Common myeloid progenitor, CD34-positive (primary cell): ENCODE measurements at regions not wholly inside any gene's neighbourhood (a gene's known extent, or its start where the extent isn't known, plus 50 kb on each side); places are given as distances from the start of the nearest gene placed in this dataset.

Source experiments
- CTCF ChIA-PET: fragments of 350-600 bp; sonication (Branson Sonifier 250); formaldehyde crosslinking; loops from one replicate; lab custom pipeline; 2021; ENCODE audit warnings: antibody characterized with exemption; lab: Charles Lee
- POLR2A ChIA-PET: fragments of 350-600 bp; sonication (Branson Sonifier 250); formaldehyde crosslinking; loops from one replicate; lab custom pipeline; 2021; ENCODE audit warnings: antibody characterized with exemption; lab: Charles Lee
- DNase-seq, 3 donors: peaks; one replicate each; pipeline versions ENCODE4 v3.0.0 to v3.0.0-alpha.2; 2013
- H3K27ac ChIP-seq, 2 experiments: 1 replicate in 1 of 2; 2 replicates in 1 of 2; pipeline ENCODE4 v1.7.0; 2013; ENCODE audit warnings: inconsistent platforms in 2 of 2, low read length in 2 of 2, mild to moderate bottlenecking in 2 of 2, low read depth in 1 of 2, moderate library complexity in 1 of 2; ENCODE audit not compliant: severe bottlenecking in 2 of 2, insufficient read depth in 1 of 2, poor library complexity in 1 of 2
- H3K27me3 ChIP-seq, 5 experiments: replicated peaks in 2 of 5; 1 replicate in 3 of 5; 2 replicates in 2 of 5; pipeline versions ENCODE4 v1.6.1 to v1.7.0; 2013; ENCODE audit warnings: low read length in 4 of 5, mild to moderate bottlenecking in 2 of 5, moderate library complexity in 2 of 5, inconsistent platforms in 1 of 5; ENCODE audit not compliant: insufficient read depth in 5 of 5, control insufficient read depth in 4 of 5
- H3K36me3 ChIP-seq, 4 experiments: 1 replicate in 2 of 4; 2 replicates in 2 of 4; pipeline versions ENCODE4 v1.6.1 to v1.7.0; 2013; ENCODE audit warnings: low read length in 3 of 4, control low read depth in 1 of 4, mild to moderate bottlenecking in 1 of 4; ENCODE audit not compliant: control insufficient read depth in 4 of 4, insufficient read depth in 4 of 4
- H3K4me1 ChIP-seq, 4 experiments: 1 replicate in 3 of 4; 2 replicates in 1 of 4; pipeline versions ENCODE4 v1.6.1 to v1.7.1; 2013; ENCODE audit warnings: low read length in 3 of 4, mild to moderate bottlenecking in 3 of 4, control low read depth in 1 of 4, inconsistent platforms in 1 of 4, moderate library complexity in 1 of 4; ENCODE audit not compliant: control insufficient read depth in 4 of 4, insufficient read depth in 4 of 4; ENCODE audit errors: control extremely low read depth in 1 of 4
- H3K4me3 ChIP-seq, 7 experiments: 1 replicate in 4 of 7; 2 replicates in 3 of 7; pipeline versions ENCODE4 v1.5.1 to v1.7.0; 2013; ENCODE audit warnings: mild to moderate bottlenecking in 7 of 7, low read length in 6 of 7, moderate library complexity in 6 of 7, inconsistent platforms in 2 of 7, low read depth in 2 of 7, control low read depth in 1 of 7; ENCODE audit not compliant: insufficient read depth in 4 of 7, control insufficient read depth in 1 of 7; ENCODE audit errors: extremely low read depth in 1 of 7
- H3K9me3 ChIP-seq, 5 experiments: 1 replicate in 4 of 5; 2 replicates in 1 of 5; pipeline versions ENCODE4 v1.6.1 to v1.7.1; 2013; ENCODE audit warnings: low read length in 4 of 5, mild to moderate bottlenecking in 2 of 5, inconsistent platforms in 1 of 5, low read depth in 1 of 5, moderate library complexity in 1 of 5; ENCODE audit not compliant: control insufficient read depth in 4 of 5, insufficient read depth in 2 of 5; ENCODE audit errors: control extremely low read depth in 1 of 5
- WGBS: methylation state at CpG from one replicate; pipeline ENCODE4 v1.1.5; 2013; ENCODE audit not compliant: insufficient coverage; 5-methylcytosine and 5-hydroxymethylcytosine counted together

DNA sequence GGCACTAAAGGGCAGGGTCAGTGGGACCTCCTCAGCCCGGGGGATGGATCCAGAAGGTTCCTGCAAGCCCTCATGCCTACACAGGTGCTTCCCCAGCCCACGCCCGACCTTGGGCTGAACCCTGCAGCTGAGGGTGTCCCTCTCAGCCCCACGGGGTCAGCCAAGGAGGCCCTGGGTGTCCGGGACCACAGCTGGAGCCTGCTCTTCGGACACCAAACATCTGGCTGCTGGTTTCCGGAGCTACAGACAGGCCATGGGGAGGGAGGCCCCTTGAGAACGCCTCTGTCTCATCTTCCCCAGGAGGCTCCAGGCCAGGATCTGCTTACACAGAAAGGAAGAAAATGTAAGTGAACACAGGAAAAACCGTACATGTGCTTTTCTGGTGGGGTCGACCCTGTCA lies 355.7 kb downstream of the MN1 start:
- peaks cover 2 to 10% (median 8%) of the 10 kb centered on the region in 4 experiments for H3K4me1 ChIP-seq
- H3K4me3 ChIP-seq = no peak overlapping the region
- no peak for DNase-seq
- H3K27me3 ChIP-seq = no peaks in the 10 kb centered on the region
- peaks cover 0 to 9% (median 3%) of the 10 kb centered on the region in 5 experiments for H3K9me3 ChIP-seq
- ChIA-PET POLR2A (no interaction called here), CTCF (no interaction called here)
- 92% methylated on average over 10 of the region's 10 CpGs for WGBS
- H3K36me3 ChIP-seq = no peaks in the 10 kb centered on the region
- H3K27ac ChIP-seq = no peak overlapping the region

DNA sequence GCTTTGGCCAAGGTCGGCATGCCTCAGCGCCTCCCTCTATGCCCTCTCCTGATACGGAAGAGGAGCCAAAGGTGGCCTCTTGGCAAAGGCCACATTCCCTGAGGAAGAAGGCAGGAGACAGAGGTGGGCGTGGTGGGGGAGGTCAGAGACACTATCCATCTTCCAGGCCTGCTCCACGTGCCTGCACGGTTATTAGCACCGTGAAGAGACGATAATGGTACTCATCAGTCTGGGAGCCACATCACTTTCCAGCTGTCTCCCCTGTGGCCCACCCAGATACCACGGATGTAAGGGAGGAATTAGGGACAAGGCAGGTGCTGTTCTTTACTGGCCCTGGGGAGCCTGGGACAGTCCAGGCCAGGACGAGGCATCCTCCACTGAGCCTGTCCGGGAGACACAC lies 354.3 kb downstream of the MN1 start:
- H3K36me3 ChIP-seq = no peaks in the 10 kb centered on the region
- no peak for DNase-seq
- no peak overlapping the region for H3K27ac ChIP-seq
- ChIA-PET POLR2A (interaction anchor here (0.7 kb wide), 1 partner anchor 18 kb away, joined by 4 read pairs; no protein-coding TSS in a partner anchor), CTCF (no interaction called here)
- H3K4me1 ChIP-seq = no peaks in the 10 kb centered on the region
- H3K9me3 ChIP-seq = peaks cover 0 to 10% (median 3%) of the 10 kb centered on the region in 5 experiments
- 93% methylated on average over 10 of the region's 11 CpGs for WGBS
- H3K27me3 ChIP-seq = no peaks in the 10 kb centered on the region
- no peak overlapping the region for H3K4me3 ChIP-seq

DNA sequence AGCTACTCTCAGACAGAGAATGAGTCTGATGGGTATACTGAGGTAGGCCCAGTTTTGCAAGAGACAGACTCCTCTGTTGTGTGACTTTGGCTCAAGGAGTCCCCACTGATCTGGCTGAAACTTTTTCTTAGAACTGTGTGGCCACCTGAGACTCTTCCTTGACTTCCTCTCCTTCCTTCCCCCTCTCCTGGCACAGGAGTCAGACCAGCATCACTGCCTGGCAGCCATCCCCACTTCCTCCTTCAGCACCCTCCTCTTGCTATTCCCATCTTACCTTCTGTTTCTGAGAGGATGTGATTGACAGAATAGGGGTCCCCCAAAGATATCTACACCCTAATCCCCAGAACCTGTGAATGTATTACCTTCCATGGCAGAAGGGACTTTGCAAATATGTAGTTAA lies 351.1 kb downstream of the MN1 start:
- peaks cover 0 to 10% (median 3%) of the 10 kb centered on the region in 5 experiments for H3K9me3 ChIP-seq
- CTCF ChIA-PET = no interaction called here
- POLR2A ChIA-PET = no interaction called here
- H3K27ac ChIP-seq = no peak overlapping the region
- no peaks in the 10 kb centered on the region for H3K4me1 ChIP-seq
- H3K4me3 ChIP-seq = no peak overlapping the region
- H3K27me3 ChIP-seq = no peaks in the 10 kb centered on the region
- no peaks in the 10 kb centered on the region for H3K36me3 ChIP-seq
- DNase-seq = no peak

DNA sequence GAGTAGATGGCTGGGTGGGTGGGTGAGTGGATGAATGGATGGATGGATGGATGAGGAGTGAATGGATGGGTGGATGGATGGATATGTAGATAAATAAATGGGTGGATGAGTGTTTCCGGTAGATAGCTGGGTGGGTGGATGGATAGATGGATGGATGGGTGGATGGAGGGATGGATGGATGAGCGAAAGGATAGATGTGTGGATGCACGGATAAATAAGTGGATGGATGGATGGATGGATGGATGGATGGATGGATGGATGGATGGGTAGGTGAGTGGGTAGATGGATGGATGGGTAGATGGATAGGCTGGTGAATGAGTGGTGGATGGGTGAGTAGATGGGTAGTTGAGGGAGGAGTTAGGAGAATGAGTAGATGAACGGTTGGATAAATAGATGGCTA lies 349.3 kb downstream of the MN1 start:
- no peaks in the 10 kb centered on the region for H3K4me1 ChIP-seq
- CTCF ChIA-PET = no interaction called here
- H3K27me3 ChIP-seq = no peaks in the 10 kb centered on the region
- WGBS = 93% methylated on average over 3 of the region's 4 CpGs
- H3K4me3 ChIP-seq = no peak overlapping the region
- H3K36me3 ChIP-seq = no peaks in the 10 kb centered on the region
- no peak for DNase-seq
- peaks cover 0 to 10% (median 3%) of the 10 kb centered on the region in 5 experiments for H3K9me3 ChIP-seq
- POLR2A ChIA-PET = no interaction called here
- H3K27ac ChIP-seq = no peak overlapping the region

DNA sequence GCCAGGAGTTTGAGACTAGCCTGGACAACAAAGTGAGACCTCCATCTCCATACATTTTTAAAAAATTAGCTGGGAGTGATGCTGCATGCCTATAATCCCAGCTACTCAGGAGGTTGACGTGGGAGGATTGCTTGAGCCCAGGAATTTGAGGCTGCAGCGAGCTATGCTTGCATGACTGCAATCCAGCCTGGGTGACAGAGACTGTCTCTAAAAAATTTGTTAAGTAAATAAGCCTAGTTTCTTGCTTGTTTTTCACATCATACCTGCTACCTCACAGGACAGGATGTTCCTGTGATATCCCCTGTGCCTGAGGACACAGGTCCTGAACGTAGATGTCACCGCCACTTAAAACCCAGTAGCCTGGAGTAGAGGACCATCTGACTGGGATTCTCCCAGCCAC lies 348.6 kb downstream of the MN1 start:
- no peak for DNase-seq
- no peaks in the 10 kb centered on the region for H3K4me1 ChIP-seq
- H3K9me3 ChIP-seq = peaks cover 0 to 10% (median 3%) of the 10 kb centered on the region in 5 experiments
- H3K27ac ChIP-seq = no peak overlapping the region
- no peak overlapping the region for H3K4me3 ChIP-seq
- POLR2A ChIA-PET = no interaction called here
- H3K27me3 ChIP-seq = no peaks in the 10 kb centered on the region
- CTCF ChIA-PET = no interaction called here
- H3K36me3 ChIP-seq = no peaks in the 10 kb centered on the region
- 100% methylated on average over 4 of the region's 4 CpGs for WGBS

DNA sequence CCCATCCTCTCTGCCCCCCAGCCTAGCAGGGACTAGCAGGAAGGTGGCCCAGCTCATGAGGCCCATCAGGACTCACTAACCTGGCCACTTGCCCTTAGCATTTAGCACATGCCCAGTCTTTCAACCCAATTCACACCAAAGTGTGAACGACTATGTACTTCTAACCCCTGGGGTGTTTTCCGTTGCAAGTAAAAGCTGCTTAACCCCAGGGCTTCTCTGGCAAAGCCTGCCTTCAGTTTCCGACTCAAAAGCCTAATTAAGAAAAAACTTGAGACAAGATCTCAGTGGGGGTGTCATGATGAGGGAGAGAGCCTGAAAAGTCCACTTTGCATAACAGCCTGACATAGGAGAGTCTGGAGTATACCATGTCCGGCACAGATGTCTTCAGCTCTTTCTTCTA lies 347.8 kb downstream of the MN1 start:
- Histone ChIP-seq H3K36me3 (no peaks in the 10 kb centered on the region), H3K4me3 (no peak overlapping the region), H3K27me3 (no peaks in the 10 kb centered on the region), H3K4me1 (no peaks in the 10 kb centered on the region), H3K9me3 (peaks cover 0 to 10% (median 3%) of the 10 kb centered on the region in 5 experiments), H3K27ac (no peak overlapping the region)
- ChIA-PET POLR2A (no interaction called here), CTCF (no interaction called here)
- DNase-seq = no peak
- 96% methylated on average over 4 of the region's 4 CpGs for WGBS

DNA sequence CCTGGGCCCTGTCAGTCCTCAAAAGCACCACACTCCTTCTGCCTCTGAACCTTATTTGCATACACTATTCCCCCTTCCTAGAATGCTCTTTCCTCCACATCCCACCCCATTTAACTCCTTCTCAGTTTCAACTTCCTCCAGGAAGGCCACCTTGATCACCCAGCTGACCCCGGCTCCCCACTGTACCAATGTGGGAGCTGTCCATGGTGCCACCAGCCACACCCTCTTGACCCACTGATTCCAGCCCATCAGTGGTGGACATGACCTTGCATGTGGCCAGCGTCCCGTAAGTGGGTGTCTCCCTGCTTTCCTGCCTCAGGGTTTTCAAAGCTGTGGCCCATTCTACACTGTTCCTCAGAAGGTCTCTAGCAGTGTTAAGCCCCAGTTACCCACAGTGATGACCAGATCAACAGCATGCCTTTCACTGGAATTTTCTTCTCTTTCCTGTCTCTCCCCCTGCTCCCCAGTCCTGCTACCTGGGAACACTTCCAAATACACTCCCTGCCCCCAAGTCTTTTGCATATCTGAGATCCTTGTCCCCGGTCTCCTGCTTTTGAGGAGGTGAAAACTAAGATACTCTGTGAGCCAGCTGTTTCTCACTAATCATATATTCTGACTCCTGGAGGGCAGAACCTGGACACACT lies 346.6 kb downstream of the MN1 start:
- POLR2A ChIA-PET = no interaction called here
- CTCF ChIA-PET = no interaction called here
- no peaks in the 10 kb centered on the region for H3K4me1 ChIP-seq

More for the DNA sequence above, 346.6 kb downstream of the MN1 start:
- H3K27me3 ChIP-seq = no peaks in the 10 kb centered on the region
- no peak overlapping the region for H3K27ac ChIP-seq
- WGBS = 88% methylated on average over 2 of the region's 4 CpGs
- no peaks in the 10 kb centered on the region for H3K36me3 ChIP-seq
- DNase-seq = no peak
- peaks cover 0 to 10% (median 3%) of the 10 kb centered on the region in 5 experiments for H3K9me3 ChIP-seq
- H3K4me3 ChIP-seq = no peak overlapping the region
